GM12864 (cell line): ENCODE measurements at regions not wholly inside any gene's neighbourhood (a gene's known extent, or its start where the extent isn't known, plus 50 kb on each side); places are given as distances from the start of the nearest gene placed in this dataset.

Source experiments
- DNase-seq: peaks from one replicate; pipeline ENCODE4 v3.0.0-alpha.2; 2011; ENCODE audit warnings: low read depth
- H3K4me3 ChIP-seq: 2 replicates; pipeline ENCODE4 v1.5.1; 2011; ENCODE audit warnings: mild to moderate bottlenecking, low read depth, low read length, control low read depth
- TF ChIP-seq, protein P1 (sequence below): IDR thresholded peaks from 2 replicates; pipeline ENCODE4 v1.5.1; 2011; ENCODE audit warnings: low read depth, mild to moderate bottlenecking, moderate library complexity, low read length, control low read depth, inconsistent platforms; ENCODE audit errors: missing control alignments

DNA sequence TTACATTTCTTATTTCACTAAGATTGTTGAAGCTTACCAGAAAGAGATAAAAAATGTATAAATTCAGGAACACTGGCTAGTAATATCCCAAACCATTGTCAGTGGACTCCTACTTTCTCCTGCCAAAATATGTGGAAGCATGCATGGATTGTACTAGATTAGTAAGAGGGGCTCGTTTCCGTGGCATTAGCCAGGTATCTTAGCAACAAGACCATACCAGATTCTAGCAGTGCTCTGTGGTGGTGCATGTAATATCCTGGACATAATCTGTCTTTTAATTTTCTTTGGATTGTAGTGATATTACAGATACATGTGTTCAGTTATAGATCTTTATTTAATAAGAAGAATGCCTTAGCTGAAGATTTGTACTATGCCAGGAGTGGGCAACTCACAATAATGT is 371.9 kb upstream of the PITX2 start:
- TF ChIP-seq, protein P1, sequence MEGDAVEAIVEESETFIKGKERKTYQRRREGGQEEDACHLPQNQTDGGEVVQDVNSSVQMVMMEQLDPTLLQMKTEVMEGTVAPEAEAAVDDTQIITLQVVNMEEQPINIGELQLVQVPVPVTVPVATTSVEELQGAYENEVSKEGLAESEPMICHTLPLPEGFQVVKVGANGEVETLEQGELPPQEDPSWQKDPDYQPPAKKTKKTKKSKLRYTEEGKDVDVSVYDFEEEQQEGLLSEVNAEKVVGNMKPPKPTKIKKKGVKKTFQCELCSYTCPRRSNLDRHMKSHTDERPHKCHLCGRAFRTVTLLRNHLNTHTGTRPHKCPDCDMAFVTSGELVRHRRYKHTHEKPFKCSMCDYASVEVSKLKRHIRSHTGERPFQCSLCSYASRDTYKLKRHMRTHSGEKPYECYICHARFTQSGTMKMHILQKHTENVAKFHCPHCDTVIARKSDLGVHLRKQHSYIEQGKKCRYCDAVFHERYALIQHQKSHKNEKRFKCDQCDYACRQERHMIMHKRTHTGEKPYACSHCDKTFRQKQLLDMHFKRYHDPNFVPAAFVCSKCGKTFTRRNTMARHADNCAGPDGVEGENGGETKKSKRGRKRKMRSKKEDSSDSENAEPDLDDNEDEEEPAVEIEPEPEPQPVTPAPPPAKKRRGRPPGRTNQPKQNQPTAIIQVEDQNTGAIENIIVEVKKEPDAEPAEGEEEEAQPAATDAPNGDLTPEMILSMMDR = no peak
- no peak overlapping the region for H3K4me3 ChIP-seq
- DNase-seq = no peak

DNA sequence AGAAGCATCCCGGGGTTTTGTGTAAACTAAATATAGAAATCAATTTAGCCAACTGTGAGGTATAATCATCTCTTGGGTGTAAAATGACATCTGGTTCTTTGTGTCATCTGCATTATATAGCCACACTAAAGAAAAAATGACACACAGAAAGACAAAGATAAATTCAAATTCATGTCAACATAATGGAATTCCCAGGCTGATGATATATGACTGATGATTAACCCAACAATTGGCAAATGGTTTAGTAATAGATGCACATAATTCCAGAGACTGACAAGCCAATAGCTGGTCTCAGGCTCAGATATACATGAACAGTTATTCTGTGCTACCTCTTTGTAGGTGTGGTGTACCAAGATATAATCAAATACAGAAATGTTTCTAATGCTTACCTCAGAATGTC is 375.4 kb upstream of the PITX2 start:
- no peak for DNase-seq
- H3K4me3 ChIP-seq = no peak overlapping the region
- TF ChIP-seq, protein P1 = no peak

DNA sequence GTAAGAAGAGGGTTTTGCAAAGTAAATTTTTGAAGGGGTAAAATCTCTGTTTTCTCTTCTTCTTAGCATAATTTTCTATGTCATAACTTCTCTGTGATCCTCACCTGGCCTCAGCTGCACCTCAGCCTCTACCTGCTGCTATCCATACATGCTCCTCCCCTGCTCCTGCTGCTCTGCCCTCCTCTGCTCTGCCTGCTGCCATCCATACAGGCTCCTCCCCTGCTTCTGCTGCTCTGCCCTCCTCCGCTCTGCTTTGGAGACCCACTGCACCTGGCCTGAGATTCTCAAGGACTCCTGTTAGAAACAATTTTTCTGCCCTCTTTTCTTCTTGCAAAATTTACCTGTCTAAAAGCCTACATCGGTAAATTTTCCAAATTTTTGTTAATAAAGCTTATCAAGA is 388.6 kb upstream of the PITX2 start:
- TF ChIP-seq, protein P1 = no peak
- no peak for DNase-seq
- no peak overlapping the region for H3K4me3 ChIP-seq

DNA sequence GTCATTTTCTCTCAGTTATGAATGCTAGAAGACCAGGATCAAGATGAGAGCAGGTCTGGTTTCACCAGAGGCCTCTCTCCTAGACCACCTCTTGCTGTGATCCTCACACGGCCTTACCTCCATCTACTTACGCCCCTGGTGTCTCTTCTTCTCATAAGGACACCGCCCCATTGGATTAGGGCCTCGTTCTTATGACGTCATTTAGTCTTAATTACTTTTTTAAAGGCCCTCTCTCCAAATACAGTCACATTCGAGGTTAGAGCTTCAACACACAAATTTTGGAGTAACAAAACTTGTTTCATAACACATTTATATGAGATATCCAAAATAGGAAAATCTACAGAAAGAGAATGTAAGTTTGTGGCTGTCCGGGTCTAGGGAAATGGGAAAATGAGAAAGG is 391.0 kb upstream of the PITX2 start:
- TF ChIP-seq, protein P1 = no peak
- no peak for DNase-seq
- H3K4me3 ChIP-seq = no peak overlapping the region

DNA sequence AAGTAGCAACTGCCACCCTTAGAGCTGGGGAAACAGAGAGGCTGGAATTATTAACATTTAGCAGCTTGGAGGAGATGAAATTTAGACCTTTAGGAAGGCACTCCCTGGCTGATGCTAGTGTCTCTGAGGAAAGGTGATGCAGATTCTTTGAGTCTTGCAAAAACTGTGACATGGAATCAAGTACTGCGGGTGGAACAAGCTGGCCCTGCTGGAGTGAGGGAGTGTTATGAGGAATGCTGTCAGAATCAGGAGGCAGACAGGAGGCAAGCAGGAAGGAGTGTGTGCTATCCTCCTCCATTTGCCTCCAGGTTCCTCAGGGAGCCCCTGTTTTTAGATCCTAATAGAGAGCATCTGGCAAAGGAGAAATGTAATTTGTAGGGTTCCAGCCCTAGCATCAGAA is 391.7 kb upstream of the PITX2 start:
- TF ChIP-seq, protein P1 = no peak
- no peak for DNase-seq
- no peak overlapping the region for H3K4me3 ChIP-seq

DNA sequence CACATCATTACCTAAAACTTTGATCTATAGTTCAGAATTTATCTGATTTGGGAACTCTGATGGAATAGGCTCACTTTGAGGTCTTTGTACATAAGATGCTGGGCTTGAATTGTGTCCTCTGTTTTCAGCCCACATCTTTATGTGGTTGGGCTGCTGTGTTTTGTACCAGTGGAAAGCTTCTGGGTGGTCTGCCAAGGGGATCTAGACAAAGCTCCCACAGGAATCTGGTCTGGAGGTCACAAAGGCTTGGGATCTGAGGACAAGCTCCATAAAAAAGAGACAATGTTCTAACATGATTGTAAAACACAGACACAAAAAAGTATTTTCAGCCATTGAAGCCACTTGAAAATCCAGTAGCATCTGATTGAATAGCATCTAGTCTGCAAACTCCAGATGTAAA is 393.5 kb upstream of the PITX2 start:
- H3K4me3 ChIP-seq = no peak overlapping the region
- DNase-seq = no peak
- TF ChIP-seq, protein P1 = no peak

DNA sequence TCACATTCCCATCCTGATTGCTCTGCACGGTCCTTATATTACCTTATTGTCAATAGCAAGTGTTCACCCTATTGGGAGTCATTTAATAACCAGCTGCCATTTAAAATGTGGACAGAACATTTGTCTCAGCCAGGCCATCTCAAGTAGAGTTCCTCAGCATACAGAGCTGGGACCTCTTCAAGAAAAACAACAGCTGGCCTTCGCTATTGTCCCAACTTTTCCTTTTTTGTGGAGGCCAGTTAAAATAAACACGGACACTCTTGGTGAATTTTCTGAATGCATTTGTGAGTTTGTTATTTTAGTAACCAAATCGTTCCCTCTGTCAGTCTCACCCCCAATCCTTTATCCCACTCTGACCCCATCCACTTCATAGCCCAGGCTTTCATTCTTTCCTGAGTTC is 395.3 kb upstream of the PITX2 start:
- DNase-seq = no peak
- TF ChIP-seq, protein P1 = no peak
- H3K4me3 ChIP-seq = no peak overlapping the region
